Activated CD8-positive, alpha-beta memory T cell treated with anti-CD3 and anti-CD28 coated beads, Interleukin-2, amount 50 U/mL, for 24 hours (primary cell): ENCODE measurements at regions not wholly inside any gene's neighbourhood (a gene's known extent, or its start where the extent isn't known, plus 50 kb on each side); places are given as distances from the start of the nearest gene placed in this dataset.
"Not testable (repeated sequence)": the region's sequence is repeated elsewhere in the genome, so short reads cannot be mapped to it uniquely, and the experiment has no call there.

Source experiments
- DNase-seq: peaks from one replicate; pipeline ENCODE4 v3.0.0-alpha.2; 2020; ENCODE audit errors: extremely low read depth

DNA sequence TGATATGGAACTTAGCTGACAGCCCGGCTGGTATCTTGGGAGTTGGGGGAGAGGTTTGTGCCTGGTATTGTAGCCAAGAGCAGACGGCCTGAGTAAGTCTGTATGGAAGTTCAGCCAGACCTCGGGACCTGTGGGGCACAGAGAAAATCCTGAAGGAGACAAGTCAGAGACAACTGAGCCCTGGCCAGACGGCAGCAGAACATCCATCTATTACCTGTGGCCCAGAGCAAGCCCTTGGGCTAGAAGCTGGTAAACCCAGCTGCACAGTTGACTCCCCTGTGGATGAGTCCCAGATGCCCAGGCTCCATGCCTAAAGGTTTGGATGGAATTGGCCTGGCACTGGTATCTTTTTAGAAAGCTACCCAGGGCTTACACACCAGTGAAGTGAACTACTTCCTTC, 70.4 kb upstream of the DLG1 start:
- no peak for DNase-seq

- DNase-seq: no peak
Measured at GRCh38 chr3:197368330-197368729, 69.9 kb upstream of the DLG1 start.

- no peak for DNase-seq
Measured at GRCh38 chr3:197367081-197367780, 68.8 kb upstream of the DLG1 start.

DNA sequence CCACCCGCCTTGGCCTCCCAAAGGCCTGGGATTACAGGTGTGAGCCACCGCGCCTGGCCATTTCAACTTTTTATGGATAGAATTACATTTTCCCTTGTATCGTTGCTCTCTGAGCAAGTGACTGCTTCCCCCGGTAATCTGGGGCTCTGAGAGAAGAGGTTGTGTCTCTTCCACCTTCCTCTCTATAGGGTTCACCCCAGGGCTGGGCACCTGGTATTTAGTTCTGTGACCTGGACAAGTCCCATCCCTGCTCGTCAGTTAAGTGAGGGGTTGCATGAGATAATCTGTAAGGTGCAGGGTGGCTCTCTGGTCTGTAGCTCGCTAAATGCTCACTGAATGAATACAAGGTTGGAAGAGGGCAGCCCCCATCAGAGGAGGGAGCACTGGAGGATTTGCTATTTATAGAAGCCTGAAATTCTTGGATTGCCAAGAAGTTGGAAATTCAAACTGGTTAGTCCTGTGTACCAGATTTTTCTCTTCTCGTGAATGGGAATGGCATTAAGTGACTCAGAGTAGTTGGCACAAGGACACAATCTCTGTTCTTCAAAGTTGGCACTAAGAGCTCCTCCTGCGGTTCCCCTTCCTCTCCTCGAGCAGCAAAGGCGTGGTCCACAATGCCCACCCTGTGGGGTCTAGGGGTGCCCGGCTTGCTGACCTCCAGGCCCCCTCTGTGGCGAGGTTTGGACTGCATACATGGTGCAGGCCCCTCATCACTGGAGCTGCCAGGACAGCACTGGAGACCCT, 68.1 kb upstream of the DLG1 start:
- no peak for DNase-seq

DNA sequence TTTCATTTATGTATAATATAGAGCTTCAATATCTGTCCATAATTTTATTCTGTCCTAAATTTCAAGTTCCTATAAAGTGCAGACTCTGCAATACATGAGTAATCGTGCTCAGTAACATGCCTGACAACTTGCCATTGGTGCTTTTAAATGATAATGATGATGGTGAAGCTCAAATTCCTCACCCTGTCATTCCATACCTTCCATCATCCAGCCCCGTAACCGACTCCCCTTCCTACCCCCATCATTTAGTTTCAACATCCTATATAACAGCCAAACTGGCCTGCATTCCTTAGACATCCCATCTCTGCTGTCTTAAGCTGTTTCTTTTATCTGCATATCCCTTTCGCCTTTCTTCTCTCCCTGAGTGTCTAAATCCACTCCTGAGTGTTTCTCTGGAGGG, 67.2 kb upstream of the DLG1 start:
- no peak for DNase-seq

DNA sequence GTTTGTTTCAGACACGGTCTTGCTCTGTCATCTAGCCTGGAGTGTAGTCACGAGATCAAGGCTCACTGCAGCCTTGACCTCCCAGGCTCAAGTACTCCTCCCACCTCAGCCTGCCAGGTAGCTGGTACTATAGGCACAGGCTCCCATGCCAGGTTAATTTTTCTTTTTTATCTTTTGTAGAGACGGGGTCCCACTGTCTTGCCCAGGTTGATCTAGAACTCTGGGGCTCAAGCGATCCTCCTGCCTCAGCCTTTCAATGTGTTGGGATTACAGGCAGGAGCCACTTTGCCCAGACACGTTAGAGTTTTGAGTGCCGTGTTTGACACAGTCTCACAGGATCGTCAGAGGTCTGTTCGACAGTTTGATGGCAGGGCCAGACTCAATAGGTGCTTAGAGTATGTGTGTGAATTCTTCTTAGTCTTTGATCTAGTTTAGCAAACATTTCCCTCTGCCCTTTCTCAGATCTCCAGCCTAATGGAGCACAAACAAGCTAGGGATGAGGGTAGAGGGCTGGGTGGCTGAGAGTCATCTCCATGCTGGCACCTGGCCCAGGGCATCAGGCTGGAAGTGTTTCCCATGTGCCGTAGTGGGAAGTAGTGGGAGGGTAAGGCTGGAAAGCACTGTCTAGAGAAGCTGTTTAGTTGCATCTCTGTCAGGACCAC, 66.1 kb upstream of the DLG1 start:
- no peak for DNase-seq

GRCh38 chr3:197363553-197364409, 65.4 kb upstream of the DLG1 start:
- no peak for DNase-seq

- no peak for DNase-seq
Measured at GRCh38 chr3:197362081-197362480, 63.7 kb upstream of the DLG1 start.

GRCh38 chr3:197360095-197360494, 61.7 kb upstream of the DLG1 start:
- not testable (repeated sequence) for DNase-seq

DNA sequence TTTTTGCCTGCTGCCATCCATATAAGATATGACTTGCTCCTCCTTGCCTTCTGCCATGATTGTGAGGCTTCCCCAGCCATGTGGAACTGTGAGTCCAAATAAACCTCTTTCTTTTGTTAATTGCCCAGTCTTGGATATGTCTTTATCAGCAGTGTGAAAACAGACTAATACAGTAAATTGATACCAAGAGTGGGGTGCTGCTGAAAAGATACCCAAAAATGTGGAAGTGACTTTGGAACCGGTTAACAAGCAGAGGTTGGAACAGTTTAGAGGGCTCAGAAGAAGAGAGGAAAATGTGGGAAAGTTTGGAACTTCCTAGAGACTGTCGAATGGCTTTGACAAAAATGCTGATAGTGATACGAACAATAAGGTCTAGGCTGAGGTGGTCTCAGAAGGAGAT, 61.1 kb upstream of the DLG1 start:
- not testable (repeated sequence) for DNase-seq

GRCh38 chr3:197356741-197357140, 58.3 kb upstream of the DLG1 start:
- no peak for DNase-seq

- DNase-seq: no peak
Measured at GRCh38 chr3:197356275-197356674, 57.9 kb upstream of the DLG1 start.

- DNase-seq: no peak
Measured at GRCh38 chr3:197355713-197356112, 57.3 kb upstream of the DLG1 start.

DNA sequence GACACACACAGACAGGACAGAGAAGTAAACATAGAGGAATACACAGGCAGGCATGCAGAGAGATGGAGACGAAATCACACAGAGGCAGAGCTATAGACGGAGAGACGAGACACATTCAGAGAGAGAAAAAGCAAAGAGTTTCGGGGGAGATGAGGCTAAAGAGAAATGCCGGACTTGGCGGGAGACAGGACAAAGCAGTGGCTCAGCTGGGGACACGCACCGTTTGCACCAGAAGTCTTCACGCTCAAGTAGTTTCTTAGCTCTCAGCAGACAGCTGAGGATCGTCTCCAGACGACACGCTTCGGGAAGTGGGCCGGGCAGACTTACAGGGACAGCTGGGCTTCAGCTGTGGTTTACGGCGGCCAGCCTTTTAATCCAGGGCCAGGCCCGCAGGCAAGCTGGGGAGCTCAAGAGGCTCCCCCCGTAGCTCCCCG, 56.2 kb upstream of the DLG1 start:
- DNase-seq: no peak

GRCh38 chr3:197353867-197354567, 55.6 kb upstream of the DLG1 start:
- no peak for DNase-seq

- no peak for DNase-seq
Measured at GRCh38 chr3:197353001-197353866, 54.8 kb upstream of the DLG1 start.

- DNase-seq: no peak
Measured at GRCh38 chr3:197352382-197352781, 54.0 kb upstream of the DLG1 start.

DNA sequence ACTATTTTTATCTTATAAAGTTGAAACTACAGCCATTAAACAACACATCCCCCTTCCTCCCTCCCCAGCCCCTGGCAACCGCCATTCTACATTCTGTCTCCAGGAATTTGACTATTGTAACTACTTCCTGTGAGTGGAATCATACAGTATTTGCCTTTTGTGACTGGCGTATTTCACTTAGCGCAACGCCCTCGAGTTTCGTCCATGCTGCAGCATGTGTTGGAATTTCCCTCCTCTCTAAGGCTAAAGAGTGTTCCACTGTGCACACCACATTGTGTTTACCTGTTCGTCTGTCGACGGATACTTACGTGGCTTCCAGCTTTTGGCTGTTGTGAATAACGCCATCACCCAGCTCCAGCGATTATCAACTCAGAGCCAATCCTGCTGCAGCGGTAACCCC, 52.0 kb upstream of the DLG1 start:
- no peak for DNase-seq

- no peak for DNase-seq
Measured at GRCh38 chr3:197349368-197349767, 51.0 kb upstream of the DLG1 start.
